ENCODE measurements at regions not wholly inside any gene's neighbourhood (a gene's known extent, or its start where the extent isn't known, plus 50 kb on each side); places are given as distances from the start of the nearest gene placed in this dataset.

GRCh38 chr11:126113012-126113411, 50.3 kb upstream of the CDON start:
- WGBS, 2 donors = 79% methylated on average over 9 of the region's 9 CpGs
- no peaks in the 10 kb centered on the region for H3K36me3 ChIP-seq
- no peaks in the 10 kb centered on the region for H3K9me3 ChIP-seq
- peaks cover 0 to 49% (median 33%) of the 10 kb centered on the region in 4 donors for H3K4me1 ChIP-seq
- TF ChIP-seq POLR2A (IDR thresholded peaks at IDR 0.05) (no peak), CTCF (IDR thresholded peaks at IDR 0.05) (no peak), EP300 (IDR thresholded peaks at IDR 0.05) (no peak)
- H3K4me3 ChIP-seq = no peak overlapping the region
- H3K27me3 ChIP-seq = no peaks in the 10 kb centered on the region
- no peak for DNase-seq (ENCODE audit: low spot score in 2 of 2)
- peak overlapping the region; percentile 41 to 91 (median 64) for H3K27ac ChIP-seq

GRCh38 chr11:126112547-126112946, 49.9 kb upstream of the CDON start:
- no peaks in the 10 kb centered on the region for H3K36me3 ChIP-seq
- WGBS, 2 donors = 67 to 71% methylated on average over 14 of the region's 14 CpGs
- no peaks in the 10 kb centered on the region for H3K27me3 ChIP-seq
- H3K4me3 ChIP-seq = no peak overlapping the region
- DNase-seq (ENCODE audit: low spot score in 2 of 2) = peak; percentile 26 to 47
- H3K27ac ChIP-seq = peak overlapping the region in 2 of 4 donors; percentile 63 to 91
- no peak for TF ChIP-seq CTCF (IDR thresholded peaks at IDR 0.05)
- TF ChIP-seq EP300 (IDR thresholded peaks at IDR 0.05) = no peak
- TF ChIP-seq POLR2A (IDR thresholded peaks at IDR 0.05) = no peak
- H3K9me3 ChIP-seq = no peaks in the 10 kb centered on the region
- peaks cover 0 to 49% (median 33%) of the 10 kb centered on the region in 4 donors for H3K4me1 ChIP-seq
